ENCODE measurements at regions not wholly inside any gene's neighbourhood (a gene's known extent, or its start where the extent isn't known, plus 50 kb on each side); places are given as distances from the start of the nearest gene placed in this dataset.
"Not testable (repeated sequence)": the region's sequence is repeated elsewhere in the genome, so short reads cannot be mapped to it uniquely, and the experiment has no call there.

- TF ChIP-seq CTCF (IDR thresholded peaks at IDR 0.05; ENCODE audit: insufficient read depth, low read depth, low read length) = no peak
- DNase-seq (ENCODE audit: low read depth) = no peak
- no peak overlapping the region for H3K4me3 ChIP-seq (ENCODE audit: low read depth, low read length)
Observed at GRCh38 chr2:193845604-193846003, 1650.9 kb upstream of the TMEFF2 start.

GRCh38 chr2:193843675-193844074 is 1648.9 kb upstream of the TMEFF2 start:
- H3K4me3 ChIP-seq (ENCODE audit: low read depth, low read length) = no peak overlapping the region
- DNase-seq (ENCODE audit: low read depth) = no peak
- no peak for TF ChIP-seq CTCF (IDR thresholded peaks at IDR 0.05; ENCODE audit: insufficient read depth, low read depth, low read length)

- DNase-seq (ENCODE audit: low read depth) = peak; percentile 17
- no peak overlapping the region for H3K4me3 ChIP-seq (ENCODE audit: low read depth, low read length)
- no peak for TF ChIP-seq CTCF (IDR thresholded peaks at IDR 0.05; ENCODE audit: insufficient read depth, low read depth, low read length)
Observed at GRCh38 chr2:193841384-193842150, 1646.8 kb upstream of the TMEFF2 start.

GRCh38 chr2:193837111-193837738 is 1642.5 kb upstream of the TMEFF2 start:
- no peak overlapping the region for H3K4me3 ChIP-seq (ENCODE audit: low read depth, low read length)
- no peak for TF ChIP-seq CTCF (IDR thresholded peaks at IDR 0.05; ENCODE audit: insufficient read depth, low read depth, low read length)
- peak; percentile 32 for DNase-seq (ENCODE audit: low read depth)

GRCh38 chr2:193836424-193837006 is 1641.8 kb upstream of the TMEFF2 start:
- not testable (repeated sequence) for DNase-seq (ENCODE audit: low read depth); H3K4me3 ChIP-seq (ENCODE audit: low read depth, low read length)

GRCh38 chr2:193833895-193834294 is 1639.2 kb upstream of the TMEFF2 start:
- H3K4me3 ChIP-seq (ENCODE audit: low read depth, low read length); DNase-seq (ENCODE audit: low read depth): not testable (repeated sequence)

GRCh38 chr2:193824474-193824873 is 1629.7 kb upstream of the TMEFF2 start:
- DNase-seq (ENCODE audit: low read depth) = no peak
- no peak for TF ChIP-seq CTCF (IDR thresholded peaks at IDR 0.05; ENCODE audit: insufficient read depth, low read depth, low read length)
- no peak overlapping the region for H3K4me3 ChIP-seq (ENCODE audit: low read depth, low read length)

All from fibroblast of villous mesenchyme (primary cell).